ENCODE measurements at regions not wholly inside any gene's neighbourhood (a gene's known extent, or its start where the extent isn't known, plus 50 kb on each side); places are given as distances from the start of the nearest gene placed in this dataset.

DNA sequence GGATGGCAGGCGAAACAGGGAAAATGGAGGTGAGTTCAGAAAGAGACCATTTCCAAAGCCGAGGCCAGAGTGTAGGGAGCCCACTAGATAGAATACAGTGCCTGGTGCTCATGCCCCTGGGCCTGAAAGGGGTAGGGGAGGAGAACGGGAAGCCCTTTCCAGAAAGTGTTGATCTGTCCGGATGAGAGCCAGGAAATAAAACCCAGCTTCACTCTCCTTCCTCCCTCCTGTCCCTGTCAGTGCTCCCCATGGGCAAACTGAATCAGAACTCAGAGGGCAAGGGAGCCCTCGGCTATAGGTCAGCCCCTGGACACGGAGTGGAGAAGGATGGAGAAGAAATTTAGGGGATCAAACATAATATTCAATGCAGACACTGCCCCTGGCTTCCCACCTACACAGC, 57.7 kb upstream of the RPL38 start:
- in situ Hi-C loops (cut with HindIII; ENCODE audit: extremely low pct_ligation_motif_present, low pct_unique_long_range_greater_than_20kb) = no loop called here
- Histone ChIP-seq H3K79me2 (ENCODE audit: insufficient read depth, low read length) (no peaks in the 10 kb centered on the region), H4K20me1 (ENCODE audit: insufficient read depth, low read length) (no peaks in the 10 kb centered on the region), H3K9me3 (ENCODE audit: low read length) (peaks cover 25% of the 10 kb centered on the region), H3K9ac (ENCODE audit: insufficient read depth, low read depth, low read length) (no peak overlapping the region), H3K36me3 (replicated peaks in 1 of 2; ENCODE audit: control insufficient read depth in 1 of 2, insufficient read depth in 2 of 2, low read length in 2 of 2) (no peaks in the 10 kb centered on the region), H3K4me1 (ENCODE audit: insufficient read depth, low read length) (no peaks in the 10 kb centered on the region), H3K4me3 (replicated peaks in 1 of 3; ENCODE audit: insufficient read depth in 1 of 3, low read depth in 2 of 3, low read length in 3 of 3) (no peak overlapping the region), H3K27me3 (ENCODE audit: control insufficient read depth in 1 of 2, insufficient read depth in 2 of 2, low read length in 2 of 2) (peaks cover 0 to 14% of the 10 kb centered on the region in 2 experiments), H3K4me2 (ENCODE audit: low read depth, low read length) (no peak overlapping the region), H3K27ac (ENCODE audit: extremely low read length, insufficient read depth, low read length) (no peak overlapping the region), H2AFZ (ENCODE audit: low read length) (no peak overlapping the region)
- TF ChIP-seq EP300 (IDR thresholded peaks at IDR 0.05; ENCODE audit: low read depth in 2 of 2, low read length in 2 of 2) (no peak), EP300 (CRISPR knock-in tag; IDR thresholded peaks at IDR 0.05; ENCODE audit: borderline replicate concordance) (no peak), KLF6 (CRISPR knock-in tag; IDR thresholded peaks at IDR 0.05) (no peak), NFAT5 (CRISPR knock-in tag; IDR thresholded peaks at IDR 0.05) (no peak), ZNF263 (CRISPR knock-in tag; IDR thresholded peaks at IDR 0.05) (peak; percentile 72), DNMT1 (CRISPR knock-in tag; IDR thresholded peaks at IDR 0.05) (no peak), GABPA (IDR thresholded peaks at IDR 0.05; ENCODE audit: low read depth, low read length) (no peak), GABPA (CRISPR knock-in tag; IDR thresholded peaks at IDR 0.05; ENCODE audit: low read depth) (no peak)
- BruUV-seq (replicated peaks) = no TSS peak
- ChIA-PET CTCF (ENCODE audit: low intra/inter-chr PET ratio, low total read pairs) (no interaction called here), POLR2A (no interaction called here)
- intact Hi-C loops (cut with micrococcal nuclease; ENCODE audit: unreplicated experiment) = no loop called here
- DNase-seq (ENCODE audit: low spot score) = no peak
- 16% methylated on average over 6 of the region's 6 CpGs for WGBS (ENCODE audit: low lambda C conversion rate)
- no peak for FAIRE-seq
- no peak for ATAC-seq

Data from HepG2 (cell line).